Right atrium auricular region (tissue), 2 donors: ENCODE measurements at regions not wholly inside any gene's neighbourhood (a gene's known extent, or its start where the extent isn't known, plus 50 kb on each side); places are given as distances from the start of the nearest gene placed in this dataset.
"Not testable (repeated sequence)": the region's sequence is repeated elsewhere in the genome, so short reads cannot be mapped to it uniquely, and the experiment has no call there.

ENCODE experiments used
- DNase-seq: peaks from one replicate; pipeline ENCODE4 v3.0.0-alpha.2; 2019; ENCODE audit warnings: low spot score
- H3K27ac ChIP-seq, 2 donors: fragments of 200-600 bp; sonication (generic); 1 replicate in 1 of 2; 2 replicates in 1 of 2; pipeline ENCODE4 v1.5.1; 2016 to 2019
- H3K27me3 ChIP-seq, 2 donors: fragments of 200-600 bp; sonication (generic); one replicate each; pipeline versions ENCODE4 v1.5.1 to v1.6.0; 2017 to 2019
- H3K36me3 ChIP-seq: fragments of 200-600 bp; sonication (generic); one replicate; pipeline ENCODE4 v1.5.1; 2016
- H3K4me1 ChIP-seq, 2 donors: fragments of 200-600 bp; sonication (generic); one replicate each; pipeline versions ENCODE4 v1.5.1 to v1.6.0; 2017 to 2019
- H3K4me3 ChIP-seq, 2 donors: fragments of 200-600 bp; sonication (generic); 1 replicate in 1 of 2; 2 replicates in 1 of 2; pipeline ENCODE4 v1.5.1; 2017 to 2019; ENCODE audit warnings: mild to moderate bottlenecking in 1 of 2, moderate library complexity in 1 of 2
- H3K9me3 ChIP-seq, 2 donors: fragments of 200-600 bp; sonication (generic); one replicate each; pipeline ENCODE4 v1.5.1; 2019
- CTCF ChIP-seq, 2 donors: fragments of 200-600 bp; sonication (generic); IDR thresholded peaks; one replicate each; pipeline ENCODE4 v1.5.1; 2019; ENCODE audit warnings: antibody characterized with exemption in 2 of 2

DNA sequence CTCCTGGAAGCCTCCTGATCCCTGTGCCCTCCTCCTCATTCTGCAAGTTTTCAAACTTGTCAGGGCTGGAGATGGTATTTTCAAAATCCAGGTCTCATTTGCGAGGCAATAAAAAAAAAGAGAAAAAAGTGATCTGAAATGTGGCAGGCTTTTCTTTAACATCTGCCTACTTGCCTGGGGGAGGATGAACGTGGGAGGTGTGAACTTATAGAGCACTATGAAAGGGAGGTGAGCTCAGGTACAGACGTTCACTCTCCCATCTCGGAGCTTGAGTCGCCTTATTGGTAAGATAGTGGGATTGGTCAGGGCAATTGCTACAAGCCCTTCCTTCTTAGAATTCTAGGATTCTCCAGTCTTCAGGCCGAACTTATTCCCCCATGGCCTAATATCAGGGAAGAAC is 104.8 kb upstream of the CADM1 start:
- no peak for TF ChIP-seq CTCF (IDR thresholded peaks at IDR 0.05)

DNA sequence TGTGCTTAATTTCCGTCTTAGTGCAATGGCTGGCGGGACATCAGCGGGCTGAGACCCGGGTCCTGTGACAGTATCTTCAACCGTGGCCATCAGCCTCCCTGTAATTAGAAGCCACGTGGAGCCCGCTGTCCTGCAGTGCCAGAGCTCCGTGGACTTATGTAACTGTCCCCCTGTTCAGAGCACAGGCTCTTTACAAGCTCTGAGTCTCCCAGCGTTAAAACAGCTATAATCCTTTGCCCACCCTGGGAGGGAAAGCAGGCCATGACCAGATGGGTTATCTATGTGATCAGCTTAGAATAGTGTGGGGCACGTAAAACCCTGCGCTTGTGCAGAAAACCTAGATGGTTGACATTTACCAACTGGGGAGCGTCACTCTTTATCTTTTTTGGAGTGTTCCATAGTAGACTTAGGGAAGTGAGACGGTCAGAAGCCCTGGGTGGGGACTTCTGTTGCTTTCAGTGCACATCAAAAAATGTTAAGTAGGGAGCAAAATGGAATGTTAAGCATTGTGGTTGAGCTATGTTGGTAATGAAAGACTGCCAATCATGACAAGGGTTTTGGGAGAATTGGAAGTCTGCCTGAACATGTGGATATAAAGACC is 103.5 kb upstream of the CADM1 start:
- Histone ChIP-seq H3K4me1 (peaks cover 0 to 31% of the 10 kb centered on the region in 2 donors), H3K9me3 (no peaks in the 10 kb centered on the region), H3K36me3 (no peaks in the 10 kb centered on the region), H3K27me3 (no peaks in the 10 kb centered on the region), H3K27ac (peak overlapping the region; percentile 61 to 80), H3K4me3 (no peak overlapping the region)
- no peak for DNase-seq
- no peak for TF ChIP-seq CTCF (IDR thresholded peaks at IDR 0.05)

More for the DNA sequence above, 104.8 kb upstream of the CADM1 start:
- Histone ChIP-seq H3K27ac (no peak overlapping the region), H3K27me3 (no peaks in the 10 kb centered on the region), H3K4me3 (no peak overlapping the region), H3K9me3 (no peaks in the 10 kb centered on the region), H3K4me1 (peaks cover 0 to 31% of the 10 kb centered on the region in 2 donors), H3K36me3 (no peaks in the 10 kb centered on the region)
- no peak for DNase-seq

DNA sequence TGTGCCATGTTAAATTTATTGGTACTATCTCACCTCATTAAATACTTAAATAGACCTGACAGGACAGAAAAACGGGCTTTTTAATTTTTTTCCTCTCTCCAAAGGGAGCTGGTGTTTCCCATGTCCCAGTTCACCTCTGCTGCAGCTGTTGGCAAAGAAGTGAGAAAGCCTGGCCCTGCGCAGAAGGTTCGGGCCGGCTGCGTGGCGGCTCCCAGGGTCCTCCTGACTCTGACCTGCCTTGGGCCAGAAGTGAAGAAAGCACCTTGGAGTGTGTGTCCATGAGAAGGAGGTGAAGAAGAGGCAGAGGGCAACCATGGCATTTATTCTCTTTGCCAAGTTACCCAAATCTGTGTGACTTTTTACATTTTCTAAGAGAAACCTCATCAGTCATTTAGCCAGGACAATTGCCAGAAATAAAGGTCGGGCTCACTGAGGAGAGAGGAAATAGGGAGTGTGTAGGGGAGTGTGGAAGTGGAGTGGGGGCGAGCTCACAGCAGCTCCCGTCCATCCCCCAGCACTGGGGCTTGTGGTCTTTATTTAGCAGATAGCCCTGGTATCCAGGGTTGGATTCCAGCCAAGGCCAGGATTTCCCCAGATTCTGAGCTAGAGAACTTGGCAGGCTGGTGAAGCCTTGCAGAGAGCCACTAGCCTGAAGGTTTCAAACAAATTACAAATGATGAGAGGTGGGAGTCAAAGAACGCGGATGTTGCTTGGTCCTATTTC is 102.4 kb upstream of the CADM1 start:
- TF ChIP-seq CTCF (IDR thresholded peaks at IDR 0.05): no peak
- peaks cover 0 to 24% of the 10 kb centered on the region in 2 donors for H3K4me1 ChIP-seq
- H3K27ac ChIP-seq: peak overlapping the region; percentile 61 to 80
- H3K27me3 ChIP-seq: no peaks in the 10 kb centered on the region
- peak; percentile 62 for DNase-seq
- H3K36me3 ChIP-seq: no peaks in the 10 kb centered on the region
- no peak overlapping the region for H3K4me3 ChIP-seq
- H3K9me3 ChIP-seq: no peaks in the 10 kb centered on the region

DNA sequence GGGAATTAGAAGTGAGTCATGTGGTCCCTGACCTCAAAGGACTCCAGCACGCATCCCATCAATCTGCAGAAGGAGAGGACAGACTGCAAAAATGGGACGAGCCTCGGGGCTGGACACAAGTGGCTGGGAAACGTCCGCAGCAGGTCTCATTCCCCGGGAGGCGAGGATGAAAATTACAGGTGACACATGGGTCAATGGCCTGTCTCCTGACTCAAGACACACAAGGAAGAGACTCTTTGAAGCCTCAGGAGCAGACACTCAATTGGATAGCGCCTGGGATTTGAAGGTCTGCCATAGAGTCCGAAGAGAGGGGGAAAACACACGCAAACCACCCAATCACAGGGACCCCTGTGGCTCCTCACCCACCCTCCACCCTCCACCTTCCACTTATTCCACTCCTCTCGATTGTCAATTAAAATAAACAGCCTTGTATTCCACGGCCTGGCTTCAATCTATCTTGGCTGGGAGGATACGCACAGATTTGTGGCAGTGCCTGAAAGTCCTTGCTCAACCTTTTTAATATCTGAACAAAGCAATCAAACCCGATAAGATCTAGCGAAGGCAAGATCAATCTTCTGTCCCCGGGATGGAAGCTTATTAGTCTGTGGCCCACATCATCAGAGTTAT is 101.8 kb upstream of the CADM1 start:
- no peaks in the 10 kb centered on the region for H3K27me3 ChIP-seq
- H3K27ac ChIP-seq: peak overlapping the region; percentile 61 to 80
- H3K9me3 ChIP-seq: no peaks in the 10 kb centered on the region

GRCh38 chr11:115605397-115605796 is 101.2 kb upstream of the CADM1 start:
- peaks cover 0 to 24% of the 10 kb centered on the region in 2 donors for H3K4me1 ChIP-seq
- not testable (repeated sequence) for H3K4me3 ChIP-seq, H3K9me3 ChIP-seq

More for the DNA sequence above, 101.8 kb upstream of the CADM1 start:
- peaks cover 0 to 24% of the 10 kb centered on the region in 2 donors for H3K4me1 ChIP-seq
- H3K4me3 ChIP-seq: no peak overlapping the region
- H3K36me3 ChIP-seq: no peaks in the 10 kb centered on the region
- TF ChIP-seq CTCF (IDR thresholded peaks at IDR 0.05): no peak
- DNase-seq: no peak

DNA sequence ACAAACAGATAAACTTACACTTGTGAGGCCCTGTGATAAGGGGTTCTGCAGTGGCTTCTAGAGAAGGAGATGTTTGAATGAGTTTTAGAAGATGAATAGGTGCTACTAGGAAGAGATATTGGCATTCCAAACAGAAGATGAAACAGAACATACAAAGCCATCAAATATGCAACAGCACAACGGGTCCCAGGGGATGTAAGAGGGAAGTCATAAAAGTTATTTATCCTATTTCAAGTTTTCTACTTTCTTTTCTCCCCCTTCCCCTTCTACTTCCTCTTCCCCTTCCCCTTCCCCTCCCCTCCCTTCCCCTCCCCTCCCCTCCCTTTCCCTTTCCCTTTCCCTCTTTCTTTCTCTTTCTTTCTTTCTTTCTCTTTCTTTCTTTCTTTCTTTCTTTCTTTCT is 94.9 kb upstream of the CADM1 start:
- DNase-seq: no peak
- TF ChIP-seq CTCF (IDR thresholded peaks at IDR 0.05): no peak
- H3K9me3 ChIP-seq: no peaks in the 10 kb centered on the region
- H3K27me3 ChIP-seq: no peaks in the 10 kb centered on the region
- no peaks in the 10 kb centered on the region for H3K36me3 ChIP-seq
- H3K4me1 ChIP-seq: peaks cover 0 to 8% of the 10 kb centered on the region in 2 donors
- no peak overlapping the region for H3K4me3 ChIP-seq
- no peak overlapping the region for H3K27ac ChIP-seq

More at GRCh38 chr11:115605397-115605796, 101.2 kb upstream of the CADM1 start:
- not testable (repeated sequence) for DNase-seq, H3K36me3 ChIP-seq, H3K27me3 ChIP-seq
- peak overlapping the region in 1 of 2 donors; percentile 80 for H3K27ac ChIP-seq
